T47D (cell line): ENCODE measurements at regions not wholly inside any gene's neighbourhood (a gene's known extent, or its start where the extent isn't known, plus 50 kb on each side); places are given as distances from the start of the nearest gene placed in this dataset.
"Not testable (repeated sequence)": the region's sequence is repeated elsewhere in the genome, so short reads cannot be mapped to it uniquely, and the experiment has no call there.

Experiments
- DNase-seq, 2 experiments: peaks; one replicate each; pipeline versions ENCODE4 v3.0.0 to v3.0.0-alpha.2; 2011 to 2012; ENCODE audit warnings: low read depth in 1 of 2, low spot score in 1 of 2
- JUND ChIP-seq: IDR thresholded peaks from 2 replicates; pipeline ENCODE4 v1.6.1; 2012; ENCODE audit warnings: low read depth
- in situ Hi-C: cut with HindIII; loops from 2 replicates; pipeline ENCODE4 v1.10.0; 2016; ENCODE audit warnings: low sequenced_read_pairs, low pct_unique_long_range_greater_than_20kb

GRCh38 chr17:6924208-6924607 lies 71.6 kb upstream of the ALOX12 start:
- DNase-seq: no peak
- TF ChIP-seq JUND: no peak
- in situ Hi-C loops: no loop called here

- in situ Hi-C loops: no loop called here
- DNase-seq: no peak
- no peak for TF ChIP-seq JUND
Measured at GRCh38 chr17:6926667-6927066, 69.2 kb upstream of the ALOX12 start.

GRCh38 chr17:6927290-6928126 lies 68.3 kb upstream of the ALOX12 start:
- no peak for DNase-seq
- no peak for TF ChIP-seq JUND
- in situ Hi-C loops: no loop called here

GRCh38 chr17:6928193-6928592 lies 67.7 kb upstream of the ALOX12 start:
- DNase-seq: no peak
- no peak for TF ChIP-seq JUND
- in situ Hi-C loops: no loop called here

- in situ Hi-C loops: no loop called here
- no peak for DNase-seq
- no peak for TF ChIP-seq JUND
Measured at GRCh38 chr17:6930749-6931148, 65.1 kb upstream of the ALOX12 start.

- in situ Hi-C loops, DNase-seq: not testable (repeated sequence)
Measured at GRCh38 chr17:6934544-6934943, 61.3 kb upstream of the ALOX12 start.

- no peak for DNase-seq
- TF ChIP-seq JUND: no peak
- in situ Hi-C loops: no loop called here
Measured at GRCh38 chr17:6936370-6937028, 59.4 kb upstream of the ALOX12 start.

GRCh38 chr17:6938637-6939036 lies 57.2 kb upstream of the ALOX12 start:
- in situ Hi-C loops: no loop called here
- TF ChIP-seq JUND: no peak
- no peak for DNase-seq

GRCh38 chr17:6940186-6940649 lies 55.6 kb upstream of the ALOX12 start:
- DNase-seq: peak; percentile 13 to 85
- TF ChIP-seq JUND: no peak
- in situ Hi-C loops: no loop called here

- no peak for TF ChIP-seq JUND
- DNase-seq: no peak
- in situ Hi-C loops: no loop called here
Measured at GRCh38 chr17:6941989-6942388, 53.9 kb upstream of the ALOX12 start.

- no peak for TF ChIP-seq JUND
- no peak for DNase-seq
- in situ Hi-C loops: no loop called here
Measured at GRCh38 chr17:6943406-6943805, 52.4 kb upstream of the ALOX12 start.
